SK-N-SH (cell line): ENCODE measurements at regions not wholly inside any gene's neighbourhood (a gene's known extent, or its start where the extent isn't known, plus 50 kb on each side); places are given as distances from the start of the nearest gene placed in this dataset.

Experiments used
- CTCF ChIA-PET: fragments of 300-600, 350-600 bp; formaldehyde crosslinking; extraction: SDS; loops from one replicate; lab custom pipeline; 2021; lab: Yijun Ruan, JAX
- POLR2A ChIA-PET: fragments of 350-600 bp; sonication (Branson Sonifier 250); formaldehyde crosslinking; extraction: SDS; loops from one replicate; lab custom pipeline; 2020; ENCODE audit warnings: antibody characterized with exemption, inconsistent platforms; lab: Yijun Ruan, JAX
- DNase-seq: peaks from one replicate; pipeline ENCODE4 v3.0.0; 2012
- H2AFZ ChIP-seq: fragments of 200-600 bp; sonication (generic); 2 replicates; pipeline ENCODE4 v1.8.1; 2016; ENCODE audit warnings: antibody characterized with exemption, mild to moderate bottlenecking, low read depth
- H3F3A ChIP-seq: fragments of 200-600 bp; sonication (generic); replicated peaks from 2 replicates; pipeline ENCODE3; 2016; ENCODE audit warnings: antibody characterized with exemption, mild to moderate bottlenecking; ENCODE audit not compliant: insufficient read depth
- H3K27ac ChIP-seq, 2 experiments: fragments of 200-500 bp in 1 of 2; fragments of 200-600 bp in 1 of 2; sonication (Bioruptor generic) in 1 of 2; sonication (generic), shearing (Covaris generic) in 1 of 2; 2 replicates each; pipeline versions ENCODE4 v1.5.1 to v1.6.1; 2014 to 2016; ENCODE audit warnings: low read depth in 2 of 2, inconsistent platforms in 1 of 2, low read length in 1 of 2, mild to moderate bottlenecking in 1 of 2, mixed read lengths in 1 of 2
- H3K27me3 ChIP-seq: fragments of 200-600 bp; sonication (generic), shearing (Covaris generic); 2 replicates; pipeline ENCODE4 v1.6.1; 2016; ENCODE audit warnings: mixed run types; ENCODE audit not compliant: insufficient read depth
- H3K36me3 ChIP-seq, 2 experiments: fragments of 200-500 bp in 1 of 2; fragments of 200-600 bp in 1 of 2; sonication (Bioruptor generic) in 1 of 2; sonication (generic) in 1 of 2; replicated peaks in 1 of 2; 2 replicates each; pipeline versions ENCODE3 to v1.5.1; 2014 to 2016; ENCODE audit warnings: low read length in 1 of 2, mild to moderate bottlenecking in 1 of 2; ENCODE audit not compliant: insufficient read depth in 2 of 2, control insufficient read depth in 1 of 2
- H3K4me1 ChIP-seq, 2 experiments: fragments of 200-500 bp in 1 of 2; fragments of 200-600 bp in 1 of 2; sonication (Bioruptor generic) in 1 of 2; sonication (generic), shearing (Covaris generic) in 1 of 2; 2 replicates each; pipeline versions ENCODE4 v1.5.1 to v1.6.1; 2014 to 2016; ENCODE audit warnings: low read depth in 1 of 2, low read length in 1 of 2, mixed run types in 1 of 2; ENCODE audit not compliant: insufficient read depth in 2 of 2, control insufficient read depth in 1 of 2
- H3K4me2 ChIP-seq: fragments of 200-600 bp; sonication (generic), shearing (Covaris generic); 2 replicates; pipeline ENCODE4 v1.6.1; 2017; ENCODE audit warnings: mixed run types
- H3K4me3 ChIP-seq, 2 experiments: fragments of 200-500 bp in 1 of 2; fragments of 200-600 bp in 1 of 2; sonication (Bioruptor generic) in 1 of 2; sonication (generic), shearing (Covaris generic) in 1 of 2; 2 replicates each; pipeline versions ENCODE4 v1.5.1 to v1.8.1; 2014 to 2016; ENCODE audit warnings: low read depth in 2 of 2, inconsistent platforms in 1 of 2, low read length in 1 of 2, mild to moderate bottlenecking in 1 of 2, mixed read lengths in 1 of 2, moderate library complexity in 1 of 2
- H3K79me2 ChIP-seq: fragments of 200-600 bp; sonication (generic); 2 replicates; pipeline ENCODE4 v1.8.1; 2017; ENCODE audit warnings: mild to moderate bottlenecking; ENCODE audit not compliant: insufficient read depth
- H3K9ac ChIP-seq: fragments of 200-600 bp; sonication (generic); 2 replicates; pipeline ENCODE4 v1.6.1; 2017; ENCODE audit warnings: mixed run types
- H3K9me2 ChIP-seq: fragments of 200-600 bp; sonication (generic); 2 replicates; pipeline ENCODE4 v1.6.1; 2017; ENCODE audit warnings: mixed run types
- H3K9me3 ChIP-seq: fragments of 200-600 bp; sonication (generic); 2 replicates; pipeline ENCODE4 v1.6.1; 2017; ENCODE audit warnings: mixed run types, mild to moderate bottlenecking, moderate library complexity
- H4K20me1 ChIP-seq: fragments of 200-600 bp; sonication (generic); 2 replicates; pipeline ENCODE4 v1.6.1; 2017; ENCODE audit warnings: mild to moderate bottlenecking, mixed run types; ENCODE audit not compliant: insufficient read depth
- CHD2 ChIP-seq: fragments of 150-350 bp; IDR thresholded peaks from 2 replicates; pipeline ENCODE4 v1.6.1; 2018; ENCODE audit warnings: low read length; ENCODE audit not compliant: partially characterized antibody
- CTCF ChIP-seq: fragments of 200-600 bp; sonication (generic); IDR thresholded peaks from 2 replicates; pipeline ENCODE4 v1.6.1; 2017; ENCODE audit warnings: antibody characterized with exemption, mild to moderate bottlenecking, moderate library complexity
- EP300 ChIP-seq, 2 experiments: IDR thresholded peaks; 2 replicates each; pipeline versions ENCODE4 v1.4.0 to v1.6.1; 2012; ENCODE audit warnings: borderline replicate concordance in 1 of 2, low read depth in 1 of 2, low read length in 1 of 2
- FOXM1 ChIP-seq: IDR thresholded peaks from 2 replicates; pipeline ENCODE4 v1.4.0; 2012; ENCODE audit warnings: low read depth, mild to moderate bottlenecking
- GABPA ChIP-seq: IDR thresholded peaks from 2 replicates; pipeline ENCODE4 v1.4.0; 2012; ENCODE audit warnings: low read depth, mild to moderate bottlenecking
- GATA2 ChIP-seq: sonication (generic); formaldehyde crosslinking; IDR thresholded peaks from 2 replicates; pipeline ENCODE4 v1.5.0; 2020; ENCODE audit warnings: mild to moderate bottlenecking, missing genetic modification reagents
- JUND ChIP-seq: IDR thresholded peaks from 2 replicates; pipeline ENCODE4 v1.4.0; 2012
- MEF2A ChIP-seq: IDR thresholded peaks from 2 replicates; pipeline ENCODE4 v1.4.0; 2012; ENCODE audit warnings: low read depth, borderline replicate concordance
- MXI1 ChIP-seq: IDR thresholded peaks from 2 replicates; pipeline ENCODE4 v1.6.1; 2012; ENCODE audit warnings: mild to moderate bottlenecking, low read depth, low read length, improper control_type of control experiment
- PBX3 ChIP-seq: IDR thresholded peaks from 2 replicates; pipeline ENCODE4; 2012
- RCOR1 ChIP-seq: fragments of 150-350 bp; IDR thresholded peaks from 2 replicates; pipeline ENCODE4 v1.6.1; 2017; ENCODE audit warnings: antibody characterized with exemption, low read length
- SMC3 ChIP-seq: IDR thresholded peaks from 2 replicates; pipeline ENCODE4 v1.6.1; 2012; ENCODE audit warnings: low read depth, low read length, improper control_type of control experiment
- TAF1 ChIP-seq: IDR thresholded peaks from 2 replicates; pipeline ENCODE4 v1.6.1; 2012; ENCODE audit warnings: low read depth, mild to moderate bottlenecking, low read length, moderate library complexity, borderline replicate concordance
- TEAD4 ChIP-seq: IDR thresholded peaks from 2 replicates; pipeline ENCODE4 v1.4.0; 2012; ENCODE audit warnings: mild to moderate bottlenecking, borderline replicate concordance; ENCODE audit not compliant: insufficient read depth
- USF2 ChIP-seq: fragments of 150-350 bp; IDR thresholded peaks from 2 replicates; pipeline ENCODE4 v1.6.1; 2017; ENCODE audit warnings: antibody characterized with exemption, low read length, low read depth, borderline replicate concordance
- YY1 ChIP-seq: IDR thresholded peaks from 2 replicates; pipeline ENCODE4 v1.4.0; 2012; ENCODE audit warnings: low read depth, mild to moderate bottlenecking
- ZBTB33 ChIP-seq: IDR thresholded peaks from 2 replicates; pipeline ENCODE4 v1.4.0; 2012; ENCODE audit warnings: low read depth, borderline replicate concordance
- WGBS: methylation state at CpG from one replicate; pipeline ENCODE4 v1.1.6; 2017; ENCODE audit warnings: low lambda C conversion rate; 5-methylcytosine and 5-hydroxymethylcytosine counted together

- ChIA-PET POLR2A (no interaction called here), CTCF (interaction anchor here (1.0 kb wide), 1 partner anchor 10 kb away, joined by 4 read pairs; no protein-coding TSS in a partner anchor)
- 83% methylated on average over 2 of the region's 2 CpGs for WGBS
- no peak for DNase-seq
- no peak overlapping the region for H2AFZ ChIP-seq
- H3K27ac ChIP-seq: no peak overlapping the region
- no peaks in the 10 kb centered on the region for H3K9me3 ChIP-seq
- H3K4me3 ChIP-seq: no peak overlapping the region
- no peak overlapping the region for H3K9ac ChIP-seq
- TF ChIP-seq MEF2A (no peak), PBX3 (no peak), GABPA (no peak), USF2 (no peak), TAF1 (no peak), RCOR1 (no peak), TEAD4 (no peak), MXI1 (no peak), SMC3 (no peak)
- H3F3A ChIP-seq: no peaks in the 10 kb centered on the region
- no peaks in the 10 kb centered on the region for H3K79me2 ChIP-seq
- H3K36me3 ChIP-seq: no peaks in the 10 kb centered on the region
- H3K27me3 ChIP-seq: no peaks in the 10 kb centered on the region
- H3K9me2 ChIP-seq: no peaks in the 10 kb centered on the region
- H3K4me1 ChIP-seq: no peaks in the 10 kb centered on the region
- no peak overlapping the region for H3K4me2 ChIP-seq
- no peaks in the 10 kb centered on the region for H4K20me1 ChIP-seq
These were observed 632.1 kb upstream of the ALCAM start for GRCh38 chr3:104734627-104735026.

- 79% methylated on average over 1 of the region's 1 CpG for whole genome bisulfite sequencing
- no peaks in the 10 kb centered on the region for H4K20me1 ChIP-seq
- no peak overlapping the region for H3K9ac ChIP-seq
- TF ChIP-seq FOXM1: no peak
- TF ChIP-seq, all 33 proteins: peak for 0
- Histone ChIP-seq H3K27me3 (no peaks in the 10 kb centered on the region), H3K27ac (no peak overlapping the region), H3K4me2 (no peak overlapping the region), H3K4me3 (no peak overlapping the region), H3K9me3 (no peaks in the 10 kb centered on the region), H2AFZ (no peak overlapping the region), H3K4me1 (no peaks in the 10 kb centered on the region), H3K9me2 (no peaks in the 10 kb centered on the region), H3K79me2 (no peaks in the 10 kb centered on the region), H3K36me3 (no peaks in the 10 kb centered on the region), H3F3A (no peaks in the 10 kb centered on the region)
- ChIA-PET CTCF (interaction anchor here (1.0 kb wide), 1 partner anchor 11 kb away, joined by 4 read pairs; no protein-coding TSS in a partner anchor), POLR2A (no interaction called here)
- no peak for DNase-seq
These were observed 631.0 kb upstream of the ALCAM start for GRCh38 chr3:104735691-104736090.

- H3F3A ChIP-seq: no peaks in the 10 kb centered on the region
- H3K9me2 ChIP-seq: no peaks in the 10 kb centered on the region
- no peaks in the 10 kb centered on the region for H3K36me3 ChIP-seq
- CTCF ChIA-PET: no interaction called here
- no peak overlapping the region for H3K9ac ChIP-seq
- no peak overlapping the region for H3K4me2 ChIP-seq
- H3K4me1 ChIP-seq: no peaks in the 10 kb centered on the region
- H3K9me3 ChIP-seq: no peaks in the 10 kb centered on the region
- 79% methylated on average over 2 of the region's 2 CpGs for WGBS
- no peak overlapping the region for H3K4me3 ChIP-seq
- no peaks in the 10 kb centered on the region for H3K79me2 ChIP-seq
- H2AFZ ChIP-seq: no peak overlapping the region
- no peaks in the 10 kb centered on the region for H4K20me1 ChIP-seq
- H3K27me3 ChIP-seq: no peaks in the 10 kb centered on the region
- POLR2A ChIA-PET: no interaction called here
- TF ChIP-seq RCOR1 (no peak), YY1 (no peak), ZBTB33 (no peak), CHD2 (no peak), EP300 (IDR thresholded peaks at IDR 0.05; ENCODE audit: borderline replicate concordance in 1 of 2, low read depth in 1 of 2, low read length in 1 of 2) (no peak), JUND (no peak), CTCF (no peak), GATA2 (CRISPR knock-in tag) (no peak)
- TF ChIP-seq, all 33 proteins: peak for 0
- no peak for DNase-seq
- no peak overlapping the region for H3K27ac ChIP-seq
These were observed 628.4 kb upstream of the ALCAM start for GRCh38 chr3:104738271-104738670.
